Stimulated activated naive CD8-positive, alpha-beta T cell treated with anti-CD3 and anti-CD28 coated beads, Interleukin-15, amount 100 ng/mL, for 72 hours (primary cell): ENCODE measurements at regions not wholly inside any gene's neighbourhood (a gene's known extent, or its start where the extent isn't known, plus 50 kb on each side); places are given as distances from the start of the nearest gene placed in this dataset.

ENCODE experiments used
- ATAC-seq: fragments of 150-1000 bp; cut with Tn5 transposase; 2 replicates; pipeline ENCODE4 v1.10.0; 2021; ENCODE audit warnings: mild to moderate bottlenecking, moderate library complexity
- DNase-seq, 2 donors: peaks; one replicate each; pipeline ENCODE4 v3.0.0; 2021 to 2022
- H3K27ac Mint-ChIP-seq, 2 donors: one replicate each; pipeline ENCODE4 v1.8.0; 2022; ENCODE audit warnings: mild to moderate bottlenecking in 2 of 2, mixed read lengths in 2 of 2, moderate library complexity in 2 of 2
- H3K27me3 Mint-ChIP-seq: one replicate; pipeline ENCODE4 v1.8.0; 2022; ENCODE audit warnings: mixed read lengths
- H3K4me1 Mint-ChIP-seq: one replicate; pipeline ENCODE4 v1.8.0; 2022; ENCODE audit warnings: mild to moderate bottlenecking, mixed read lengths
- H3K4me3 Mint-ChIP-seq, 2 donors: one replicate each; pipeline ENCODE4 v1.8.0; 2022; ENCODE audit warnings: mild to moderate bottlenecking in 2 of 2, mixed read lengths in 2 of 2, moderate library complexity in 1 of 2
- H3K9me3 Mint-ChIP-seq, 2 donors: one replicate each; pipeline ENCODE4 v1.8.0; 2022; ENCODE audit warnings: mixed read lengths in 2 of 2

GRCh38 chr5:144820278-144820677, 649.6 kb downstream of the KCTD16 start:
- H3K9me3 Mint-ChIP-seq = no peaks in the 10 kb centered on the region
- H3K27me3 Mint-ChIP-seq = no peaks in the 10 kb centered on the region
- ATAC-seq = no peak
- no peaks in the 10 kb centered on the region for H3K4me1 Mint-ChIP-seq
- DNase-seq = no peak
- no peak overlapping the region for H3K4me3 Mint-ChIP-seq
- no peak overlapping the region for H3K27ac Mint-ChIP-seq

- DNase-seq (no peak), ATAC-seq (no peak)
- no peaks in the 10 kb centered on the region for H3K4me1 Mint-ChIP-seq
- no peaks in the 10 kb centered on the region for H3K27me3 Mint-ChIP-seq
- H3K9me3 Mint-ChIP-seq = peaks cover 0 to 4% of the 10 kb centered on the region in 2 donors
- no peak overlapping the region for H3K27ac Mint-ChIP-seq
- no peak overlapping the region for H3K4me3 Mint-ChIP-seq
Observed at GRCh38 chr5:144815131-144815530, 644.5 kb downstream of the KCTD16 start.

DNA sequence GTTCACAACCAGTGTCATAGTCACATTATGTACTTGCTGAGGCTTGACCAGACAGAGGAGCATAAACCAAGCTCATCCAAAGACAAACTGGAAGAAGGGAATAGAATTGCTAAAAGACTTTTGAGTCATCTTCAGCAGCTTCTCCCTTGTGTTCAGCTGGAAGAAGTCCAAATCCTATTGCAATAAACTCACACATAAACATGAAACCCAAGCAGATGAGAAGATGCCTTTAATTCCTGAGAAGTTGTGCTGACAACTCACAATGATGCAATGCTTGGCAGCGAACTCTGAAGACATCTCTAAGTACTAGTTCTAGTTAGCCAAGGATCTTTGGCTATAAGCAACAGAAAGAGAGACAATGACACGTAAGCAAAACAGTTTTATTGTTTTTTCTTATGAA, 642.1 kb downstream of the KCTD16 start:
- ATAC-seq (no peak), DNase-seq (no peak)
- H3K27me3 Mint-ChIP-seq = no peaks in the 10 kb centered on the region
- H3K4me1 Mint-ChIP-seq = no peaks in the 10 kb centered on the region
- no peak overlapping the region for H3K4me3 Mint-ChIP-seq
- H3K27ac Mint-ChIP-seq = no peak overlapping the region
- peaks cover under 1 to 5% of the 10 kb centered on the region in 2 donors for H3K9me3 Mint-ChIP-seq

DNA sequence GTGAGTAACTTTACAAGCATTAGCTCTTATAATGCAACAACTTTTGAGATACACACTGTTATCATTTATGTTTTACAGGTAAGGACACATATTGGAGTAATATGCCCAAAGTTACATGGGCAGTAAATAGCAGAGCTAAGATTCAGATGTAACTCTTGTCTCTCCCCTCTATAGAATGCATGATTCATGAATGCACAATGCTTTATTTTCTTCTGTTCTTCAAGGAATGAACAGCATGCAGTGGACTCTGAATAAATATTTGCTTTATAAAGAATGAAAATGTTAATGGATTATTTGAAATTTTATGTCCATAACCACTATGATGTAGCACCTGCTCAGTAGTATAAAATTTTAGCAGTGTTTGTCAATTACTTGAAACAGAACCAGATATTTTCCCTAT, 629.5 kb downstream of the KCTD16 start:
- Mint-ChIP-seq H3K27ac (no peak overlapping the region), H3K9me3 (no peaks in the 10 kb centered on the region), H3K27me3 (no peaks in the 10 kb centered on the region), H3K4me3 (no peak overlapping the region), H3K4me1 (no peaks in the 10 kb centered on the region)
- ATAC-seq = no peak
- DNase-seq = no peak

GRCh38 chr5:144798595-144798994, 627.9 kb downstream of the KCTD16 start:
- Mint-ChIP-seq H3K4me3 (no peak overlapping the region), H3K9me3 (peaks cover 9% of the 10 kb centered on the region in 2 donors), H3K4me1 (no peaks in the 10 kb centered on the region), H3K27ac (no peak overlapping the region), H3K27me3 (no peaks in the 10 kb centered on the region)
- ATAC-seq = no peak
- DNase-seq = no peak

GRCh38 chr5:144794922-144795321, 624.2 kb downstream of the KCTD16 start:
- H3K4me3 Mint-ChIP-seq = no peak overlapping the region
- H3K27me3 Mint-ChIP-seq = no peaks in the 10 kb centered on the region
- peaks cover 15 to 18% of the 10 kb centered on the region in 2 donors for H3K9me3 Mint-ChIP-seq
- no peak overlapping the region for H3K27ac Mint-ChIP-seq
- ATAC-seq (no peak), DNase-seq (no peak)
- H3K4me1 Mint-ChIP-seq = no peaks in the 10 kb centered on the region

DNA sequence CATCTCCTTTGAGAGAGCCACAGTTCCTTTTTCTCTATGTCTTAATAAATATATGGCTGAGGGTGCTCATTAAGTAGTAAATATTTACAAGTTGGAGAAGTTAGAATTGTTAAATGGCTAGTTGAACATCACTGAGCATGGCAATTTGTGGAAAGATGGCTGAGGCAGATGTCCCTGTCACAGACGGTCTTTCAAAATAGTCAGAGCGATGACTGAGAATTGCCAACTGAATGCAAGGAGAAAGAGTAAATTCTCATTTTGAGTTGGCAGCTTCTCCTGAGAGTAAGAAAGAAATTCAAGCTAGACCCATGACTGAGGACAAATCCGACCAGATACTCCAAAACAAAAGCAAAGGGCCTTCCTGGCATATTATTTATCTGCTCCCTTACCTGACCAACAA, 617.9 kb downstream of the KCTD16 start:
- peaks cover 14 to 19% of the 10 kb centered on the region in 2 donors for H3K9me3 Mint-ChIP-seq
- no peak overlapping the region for H3K27ac Mint-ChIP-seq
- ATAC-seq = no peak
- no peak for DNase-seq
- H3K27me3 Mint-ChIP-seq = no peaks in the 10 kb centered on the region
- H3K4me1 Mint-ChIP-seq = no peaks in the 10 kb centered on the region
- H3K4me3 Mint-ChIP-seq = no peak overlapping the region

DNA sequence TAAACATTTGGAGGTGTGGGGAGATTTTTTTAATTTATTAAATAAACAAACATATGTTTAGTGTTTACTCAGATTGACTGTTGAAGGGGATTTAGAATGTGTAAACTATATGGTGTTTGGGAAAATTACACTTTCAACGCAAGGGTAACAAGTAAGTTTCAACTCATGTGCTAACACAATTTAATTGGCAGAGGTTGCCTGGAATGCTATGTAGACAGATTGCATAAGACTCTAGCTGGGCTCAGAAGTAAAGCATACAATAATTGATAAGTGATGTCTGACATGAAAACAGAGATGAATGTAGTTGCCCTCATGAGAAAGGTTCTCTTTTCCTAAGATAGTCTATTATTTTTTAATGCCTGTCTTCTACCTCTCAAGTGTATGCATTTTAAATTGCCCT, 617.4 kb downstream of the KCTD16 start:
- Mint-ChIP-seq H3K4me3 (no peak overlapping the region), H3K27ac (no peak overlapping the region), H3K4me1 (no peaks in the 10 kb centered on the region), H3K27me3 (no peaks in the 10 kb centered on the region), H3K9me3 (peaks cover 10 to 19% of the 10 kb centered on the region in 2 donors)
- no peak for DNase-seq
- ATAC-seq = no peak

DNA sequence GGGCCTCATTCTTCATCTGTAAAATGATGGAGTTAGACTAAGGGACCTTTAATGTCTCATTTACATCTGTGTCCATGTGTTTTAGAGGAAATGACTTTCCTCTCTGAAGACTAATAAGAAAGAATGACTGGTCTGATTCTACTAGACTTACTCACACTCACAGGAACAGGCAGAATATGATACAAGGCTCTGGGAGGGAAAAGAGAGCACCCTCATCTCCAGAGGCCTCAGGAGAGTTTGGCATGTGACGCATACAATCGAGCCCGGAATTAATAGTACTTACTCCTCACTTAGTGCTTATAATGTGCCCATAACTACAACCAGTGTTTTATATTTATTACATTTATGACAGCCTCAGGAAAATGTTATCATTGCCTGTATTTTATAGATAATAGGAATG, 608.7 kb downstream of the KCTD16 start:
- DNase-seq (no peak), ATAC-seq (no peak)
- Mint-ChIP-seq H3K9me3 (peaks cover 1 to 10% of the 10 kb centered on the region in 2 donors), H3K4me3 (no peak overlapping the region), H3K4me1 (no peaks in the 10 kb centered on the region), H3K27ac (no peak overlapping the region), H3K27me3 (no peaks in the 10 kb centered on the region)

DNA sequence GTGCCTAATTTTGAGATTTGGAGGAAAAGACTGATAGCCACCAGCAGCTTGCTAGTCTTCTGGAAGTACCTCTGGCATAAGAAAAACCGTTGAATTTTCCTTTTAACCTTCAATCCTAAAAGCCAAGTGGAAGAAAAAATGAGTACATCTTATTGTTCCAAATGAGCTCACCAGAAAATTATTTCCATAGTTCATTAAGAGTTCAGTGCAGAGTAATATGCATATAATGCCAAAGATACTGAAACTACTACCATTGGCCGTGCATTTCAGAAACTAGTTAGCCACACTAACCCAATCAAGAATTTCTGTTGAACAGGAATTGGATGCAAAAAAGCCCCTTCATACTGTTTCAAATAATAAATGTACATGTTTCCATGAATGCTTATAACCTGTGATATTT, 607.9 kb downstream of the KCTD16 start:
- no peak overlapping the region for H3K27ac Mint-ChIP-seq
- ATAC-seq = no peak
- no peak for DNase-seq

DNA sequence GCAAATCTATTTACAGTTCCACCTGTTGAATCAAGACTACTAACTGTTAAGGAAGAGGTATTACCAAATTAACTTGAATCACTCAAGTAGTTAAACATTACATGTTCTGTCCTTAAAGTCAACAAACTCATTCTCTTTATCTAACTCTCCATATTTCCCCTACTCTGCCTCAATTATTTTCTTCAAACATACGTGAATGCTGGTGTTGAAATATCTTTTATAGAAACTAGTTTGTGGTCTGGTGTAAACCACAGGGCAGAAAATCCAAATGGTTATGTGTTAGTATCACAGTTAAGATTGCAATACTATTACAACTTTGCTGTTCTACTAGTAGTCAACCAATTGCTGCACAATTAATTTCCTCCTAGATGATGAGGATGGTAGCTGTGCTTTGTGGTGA, 603.5 kb downstream of the KCTD16 start:
- ATAC-seq (no peak), DNase-seq (no peak)
- Mint-ChIP-seq H3K27ac (no peak overlapping the region), H3K4me3 (no peak overlapping the region), H3K9me3 (peaks cover 0 to 6% of the 10 kb centered on the region in 2 donors), H3K4me1 (no peaks in the 10 kb centered on the region), H3K27me3 (no peaks in the 10 kb centered on the region)

More for the DNA sequence above, 607.9 kb downstream of the KCTD16 start:
- no peaks in the 10 kb centered on the region for H3K4me1 Mint-ChIP-seq
- H3K9me3 Mint-ChIP-seq = peaks cover 0 to 6% of the 10 kb centered on the region in 2 donors
- H3K27me3 Mint-ChIP-seq = no peaks in the 10 kb centered on the region
- H3K4me3 Mint-ChIP-seq = no peak overlapping the region

DNA sequence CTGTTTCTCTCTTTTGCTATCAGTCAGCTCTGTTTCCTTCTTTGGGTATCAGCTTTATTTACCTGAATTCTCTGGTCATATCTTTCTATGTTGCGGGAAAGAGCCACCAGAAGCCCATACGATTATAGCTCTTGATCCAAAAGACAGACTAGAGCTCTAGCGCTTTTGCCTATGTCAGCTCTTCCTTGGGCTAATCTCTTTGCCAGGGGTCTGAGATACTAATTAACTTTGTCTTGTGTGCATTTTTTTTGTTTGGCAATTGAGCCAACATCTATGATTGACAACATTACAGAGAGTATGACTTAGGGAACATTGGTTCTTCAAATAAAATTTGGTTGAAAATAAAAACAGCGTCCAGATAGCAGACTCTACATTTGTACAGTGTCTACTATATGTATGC, 603.0 kb downstream of the KCTD16 start:
- Mint-ChIP-seq H3K4me1 (no peaks in the 10 kb centered on the region), H3K27me3 (no peaks in the 10 kb centered on the region), H3K27ac (no peak overlapping the region), H3K4me3 (no peak overlapping the region), H3K9me3 (peaks cover 0 to 6% of the 10 kb centered on the region in 2 donors)
- DNase-seq (no peak), ATAC-seq (no peak)

DNA sequence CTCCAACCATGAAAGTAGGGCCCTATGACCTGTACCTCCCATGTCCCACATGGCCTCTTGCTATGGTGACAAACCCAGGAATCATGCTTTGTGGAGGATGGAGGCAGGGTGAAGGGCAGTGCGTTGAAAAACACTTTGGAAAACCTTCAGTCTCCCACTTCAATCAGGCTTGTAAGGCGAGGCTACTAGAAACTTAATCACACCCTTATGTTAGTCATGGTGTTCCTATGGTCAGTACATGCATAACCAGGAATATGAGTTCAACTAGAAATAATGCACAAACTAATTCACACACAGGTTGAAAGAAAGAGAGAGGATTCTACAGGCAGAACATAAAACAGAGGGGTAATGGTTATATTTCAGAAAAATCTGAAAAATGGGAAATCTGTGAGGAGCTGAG, 601.1 kb downstream of the KCTD16 start:
- H3K4me3 Mint-ChIP-seq = no peak overlapping the region
- no peaks in the 10 kb centered on the region for H3K4me1 Mint-ChIP-seq
- H3K27ac Mint-ChIP-seq = no peak overlapping the region
- no peaks in the 10 kb centered on the region for H3K27me3 Mint-ChIP-seq
- ATAC-seq = no peak
- peaks cover 0 to 6% of the 10 kb centered on the region in 2 donors for H3K9me3 Mint-ChIP-seq
- DNase-seq = no peak

- Mint-ChIP-seq H3K4me3 (no peak overlapping the region), H3K4me1 (no peaks in the 10 kb centered on the region), H3K27me3 (no peaks in the 10 kb centered on the region), H3K9me3 (peaks cover under 1 to 17% of the 10 kb centered on the region in 2 donors), H3K27ac (no peak overlapping the region)
- DNase-seq (no peak), ATAC-seq (no peak)
Observed at GRCh38 chr5:144742361-144742760, 571.7 kb downstream of the KCTD16 start.

GRCh38 chr5:144731786-144732185, 561.1 kb downstream of the KCTD16 start:
- Mint-ChIP-seq H3K9me3 (peaks cover 22 to 45% of the 10 kb centered on the region in 2 donors), H3K27me3 (no peaks in the 10 kb centered on the region), H3K4me3 (no peak overlapping the region), H3K27ac (no peak overlapping the region), H3K4me1 (no peaks in the 10 kb centered on the region)
- ATAC-seq (no peak), DNase-seq (no peak)

DNA sequence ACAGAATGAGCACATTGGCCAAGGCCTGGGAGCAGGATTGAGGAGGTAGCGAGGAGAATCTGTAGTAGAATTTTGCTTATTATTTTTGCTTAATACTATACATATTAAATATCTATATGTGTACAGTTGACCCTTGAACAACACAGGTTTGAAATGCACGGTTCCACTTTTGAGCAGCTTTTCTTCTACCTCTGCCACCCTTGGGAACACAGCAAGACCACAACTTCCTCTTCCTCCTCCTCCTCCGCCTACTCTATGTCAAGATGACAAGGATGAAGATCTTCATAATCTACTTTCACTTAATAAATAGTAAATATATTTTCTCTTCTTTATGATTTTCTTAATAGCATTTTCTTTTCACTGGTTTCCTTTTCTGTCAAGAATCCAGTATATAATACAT, 541.4 kb downstream of the KCTD16 start:
- H3K9me3 Mint-ChIP-seq = peaks cover 5 to 7% of the 10 kb centered on the region in 2 donors
- no peak overlapping the region for H3K27ac Mint-ChIP-seq

GRCh38 chr5:144711172-144711571, 540.5 kb downstream of the KCTD16 start:
- Mint-ChIP-seq H3K9me3 (peaks cover 5 to 7% of the 10 kb centered on the region in 2 donors), H3K4me3 (no peak overlapping the region), H3K4me1 (no peaks in the 10 kb centered on the region), H3K27me3 (no peaks in the 10 kb centered on the region), H3K27ac (no peak overlapping the region)
- no peak for ATAC-seq
- no peak for DNase-seq

More for the DNA sequence above, 541.4 kb downstream of the KCTD16 start:
- ATAC-seq (no peak), DNase-seq (no peak)
- no peaks in the 10 kb centered on the region for H3K4me1 Mint-ChIP-seq
- H3K4me3 Mint-ChIP-seq = no peak overlapping the region
- no peaks in the 10 kb centered on the region for H3K27me3 Mint-ChIP-seq
